ENCODE measurements at regions not wholly inside any gene's neighbourhood (a gene's known extent, or its start where the extent isn't known, plus 50 kb on each side); places are given as distances from the start of the nearest gene placed in this dataset.

DNA sequence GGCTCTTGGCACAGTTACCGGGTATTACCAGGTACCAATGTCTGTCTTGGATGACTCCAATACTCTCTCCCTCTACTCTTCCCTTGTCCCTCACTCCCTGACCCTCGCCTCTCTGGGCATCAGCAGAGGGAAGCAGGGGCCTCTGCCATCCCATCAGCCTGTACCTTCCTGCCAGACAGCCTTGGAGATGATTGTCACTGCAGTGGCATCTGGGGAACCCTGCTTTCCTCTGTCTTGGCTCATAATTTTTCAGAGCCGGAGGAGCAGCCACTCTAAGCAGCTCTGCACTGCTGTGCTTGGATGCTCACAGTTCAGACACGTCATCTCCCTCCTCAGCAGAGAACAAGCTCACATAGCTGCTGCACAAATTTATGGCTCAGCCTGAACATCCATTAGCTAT lies 274.1 kb downstream of the SMARCA2 start:
- Histone ChIP-seq H3K27me3 (no peaks in the 10 kb centered on the region), H3K27ac (no peak overlapping the region), H3K4me3 (no peak overlapping the region), H3K4me1 (peaks cover 12% of the 10 kb centered on the region), H3K36me3 (no peaks in the 10 kb centered on the region), H3K9me3 (no peaks in the 10 kb centered on the region)
- no peak for DNase-seq (ENCODE audit: low spot score in 2 of 2)
- WGBS: 89% methylated on average over 4 of the region's 4 CpGs
- TF ChIP-seq EP300 (IDR thresholded peaks at IDR 0.05): no peak
- TF ChIP-seq POLR2A (IDR thresholded peaks at IDR 0.05): no peak
- TF ChIP-seq, protein P1, sequence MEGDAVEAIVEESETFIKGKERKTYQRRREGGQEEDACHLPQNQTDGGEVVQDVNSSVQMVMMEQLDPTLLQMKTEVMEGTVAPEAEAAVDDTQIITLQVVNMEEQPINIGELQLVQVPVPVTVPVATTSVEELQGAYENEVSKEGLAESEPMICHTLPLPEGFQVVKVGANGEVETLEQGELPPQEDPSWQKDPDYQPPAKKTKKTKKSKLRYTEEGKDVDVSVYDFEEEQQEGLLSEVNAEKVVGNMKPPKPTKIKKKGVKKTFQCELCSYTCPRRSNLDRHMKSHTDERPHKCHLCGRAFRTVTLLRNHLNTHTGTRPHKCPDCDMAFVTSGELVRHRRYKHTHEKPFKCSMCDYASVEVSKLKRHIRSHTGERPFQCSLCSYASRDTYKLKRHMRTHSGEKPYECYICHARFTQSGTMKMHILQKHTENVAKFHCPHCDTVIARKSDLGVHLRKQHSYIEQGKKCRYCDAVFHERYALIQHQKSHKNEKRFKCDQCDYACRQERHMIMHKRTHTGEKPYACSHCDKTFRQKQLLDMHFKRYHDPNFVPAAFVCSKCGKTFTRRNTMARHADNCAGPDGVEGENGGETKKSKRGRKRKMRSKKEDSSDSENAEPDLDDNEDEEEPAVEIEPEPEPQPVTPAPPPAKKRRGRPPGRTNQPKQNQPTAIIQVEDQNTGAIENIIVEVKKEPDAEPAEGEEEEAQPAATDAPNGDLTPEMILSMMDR (IDR thresholded peaks at IDR 0.05): no peak
- TF ChIP-seq POLR2AphosphoS5 (IDR thresholded peaks at IDR 0.05): no peak

DNA sequence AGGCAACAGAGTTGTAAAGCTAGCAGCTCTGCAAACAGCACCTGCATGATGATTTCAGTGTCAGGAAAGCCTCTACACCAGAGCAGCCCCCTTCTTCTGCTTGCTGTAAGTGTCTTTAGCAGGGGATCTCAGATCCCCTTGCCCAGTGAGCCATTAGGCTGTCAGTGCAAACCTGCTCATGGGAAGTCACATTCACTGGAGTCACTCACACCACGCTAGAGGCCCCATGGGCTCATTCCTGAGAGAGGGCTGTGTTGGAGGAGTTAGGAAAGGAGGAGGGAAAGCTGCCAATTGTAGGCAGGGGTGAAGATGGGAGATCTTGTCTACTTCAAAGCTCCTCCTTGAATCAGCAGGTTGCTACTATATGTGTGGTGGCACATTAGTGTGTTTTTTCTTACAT lies 275.2 kb downstream of the SMARCA2 start:
- H3K4me3 ChIP-seq: no peak overlapping the region
- no peak overlapping the region for H3K27ac ChIP-seq
- H3K9me3 ChIP-seq: no peaks in the 10 kb centered on the region
- TF ChIP-seq, protein P1 (IDR thresholded peaks at IDR 0.05): no peak
- TF ChIP-seq EP300 (IDR thresholded peaks at IDR 0.05): no peak
- TF ChIP-seq POLR2AphosphoS5 (IDR thresholded peaks at IDR 0.05): no peak
- no peak for DNase-seq (ENCODE audit: low spot score in 2 of 2)
- no peaks in the 10 kb centered on the region for H3K27me3 ChIP-seq
- peaks cover 12% of the 10 kb centered on the region for H3K4me1 ChIP-seq
- H3K36me3 ChIP-seq: no peaks in the 10 kb centered on the region
- 65% methylated on average over 1 of the region's 1 CpG for WGBS

DNA sequence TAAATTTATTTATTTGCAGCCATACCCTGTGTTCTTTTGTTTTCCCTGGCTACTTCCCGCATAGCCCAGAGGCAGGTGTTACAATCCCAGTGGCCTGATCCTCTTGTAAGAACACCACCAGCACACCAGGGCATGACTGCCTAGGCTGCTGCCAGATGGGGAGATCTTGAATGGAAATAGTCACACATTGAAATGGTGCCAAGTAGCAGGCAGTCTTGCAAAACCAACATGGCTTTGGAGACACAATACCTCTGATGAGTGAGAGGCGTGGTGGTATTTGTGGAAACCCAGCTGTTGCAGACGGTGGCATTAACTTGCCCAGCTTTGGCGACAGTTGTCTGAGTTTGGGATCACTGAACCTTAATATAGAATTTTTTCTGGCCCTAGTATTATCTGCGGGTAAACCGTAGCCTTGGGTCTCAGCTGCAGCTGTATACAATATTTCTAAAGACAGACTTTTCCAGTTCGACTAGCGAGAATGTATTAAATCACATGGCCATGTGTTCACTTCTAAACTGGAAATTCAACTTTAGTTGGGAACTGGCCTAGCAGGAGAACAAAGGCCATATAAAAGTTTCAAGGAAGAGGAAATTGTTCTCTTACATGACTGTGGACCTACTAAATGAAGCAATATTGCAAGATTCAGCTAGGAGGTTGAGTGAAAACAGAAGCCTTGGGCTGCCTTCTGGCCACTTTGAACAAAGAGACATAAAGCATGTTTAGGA lies 277.0 kb downstream of the SMARCA2 start:
- 47% methylated on average over 8 of the region's 8 CpGs for WGBS
- Histone ChIP-seq H3K4me3 (no peak overlapping the region), H3K9me3 (no peaks in the 10 kb centered on the region), H3K27me3 (no peaks in the 10 kb centered on the region), H3K36me3 (no peaks in the 10 kb centered on the region), H3K27ac (peak overlapping the region; percentile 76), H3K4me1 (peaks cover 9% of the 10 kb centered on the region)
- no peak for TF ChIP-seq EP300 (IDR thresholded peaks at IDR 0.05)
- TF ChIP-seq POLR2AphosphoS5 (IDR thresholded peaks at IDR 0.05): no peak
- TF ChIP-seq POLR2A (IDR thresholded peaks at IDR 0.05): no peak
- TF ChIP-seq, protein P1 (IDR thresholded peaks at IDR 0.05): no peak
- no peak for DNase-seq (ENCODE audit: low spot score in 2 of 2)

DNA sequence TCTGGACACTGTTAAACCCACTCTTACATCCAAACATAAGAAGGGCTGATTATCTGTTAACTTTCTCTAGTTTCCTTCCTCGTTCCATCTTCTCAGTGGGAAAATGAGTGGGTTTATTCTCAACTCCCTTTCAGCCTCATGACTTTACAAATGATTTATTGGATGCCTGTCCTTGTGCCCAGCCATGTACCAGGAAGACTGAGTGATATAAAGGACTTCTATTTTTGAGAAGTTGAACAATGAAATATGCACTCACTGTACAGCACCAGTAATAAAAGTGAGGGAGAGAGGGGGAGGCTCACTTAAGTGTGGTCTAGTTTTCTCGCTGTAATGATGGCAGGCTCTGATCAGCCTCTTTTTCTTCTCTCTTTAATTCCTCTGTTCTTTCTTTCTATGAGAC lies 277.6 kb downstream of the SMARCA2 start:
- TF ChIP-seq POLR2AphosphoS5 (IDR thresholded peaks at IDR 0.05) (no peak), POLR2A (IDR thresholded peaks at IDR 0.05) (no peak), EP300 (IDR thresholded peaks at IDR 0.05) (no peak)
- TF ChIP-seq, protein P1 (IDR thresholded peaks at IDR 0.05): no peak
- no peaks in the 10 kb centered on the region for H3K9me3 ChIP-seq
- peak overlapping the region; percentile 76 for H3K27ac ChIP-seq
- no peak overlapping the region for H3K4me3 ChIP-seq
- no peaks in the 10 kb centered on the region for H3K27me3 ChIP-seq
- H3K36me3 ChIP-seq: no peaks in the 10 kb centered on the region
- peaks cover 9% of the 10 kb centered on the region for H3K4me1 ChIP-seq
- DNase-seq (ENCODE audit: low spot score in 2 of 2): no peak
- WGBS: 87% methylated on average over 2 of the region's 2 CpGs

DNA sequence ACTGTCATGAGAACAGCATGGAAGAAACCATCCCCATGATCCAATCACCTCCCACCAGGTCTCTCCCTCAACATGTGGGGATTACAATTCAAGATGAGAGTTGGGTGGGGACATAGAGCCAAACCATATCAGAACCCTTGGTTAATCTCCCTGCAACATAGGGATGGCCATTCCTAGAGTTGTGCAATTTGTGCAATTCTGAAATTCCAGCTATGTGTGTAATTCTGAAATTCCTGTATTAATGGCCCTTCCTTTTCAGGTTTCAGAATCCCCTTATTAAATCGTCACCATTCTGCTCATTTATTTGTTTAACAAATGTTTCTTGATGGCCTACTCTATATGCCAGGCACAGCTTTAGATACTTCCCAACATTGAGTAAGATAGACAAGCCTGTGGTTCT lies 282.6 kb downstream of the SMARCA2 start:
- WGBS: 93% methylated on average over 1 of the region's 1 CpG
- no peak for DNase-seq (ENCODE audit: low spot score in 2 of 2)
- Histone ChIP-seq H3K36me3 (no peaks in the 10 kb centered on the region), H3K4me3 (no peak overlapping the region), H3K27me3 (no peaks in the 10 kb centered on the region), H3K9me3 (no peaks in the 10 kb centered on the region), H3K4me1 (no peaks in the 10 kb centered on the region), H3K27ac (no peak overlapping the region)
- TF ChIP-seq, protein P1 (IDR thresholded peaks at IDR 0.05): no peak
- no peak for TF ChIP-seq POLR2AphosphoS5 (IDR thresholded peaks at IDR 0.05)
- TF ChIP-seq POLR2A (IDR thresholded peaks at IDR 0.05): no peak
- TF ChIP-seq EP300 (IDR thresholded peaks at IDR 0.05): no peak
